ENCODE measurements at regions not wholly inside any gene's neighbourhood (a gene's known extent, or its start where the extent isn't known, plus 50 kb on each side); places are given as distances from the start of the nearest gene placed in this dataset.

GRCh38 chrX:802846-803245 is 172.3 kb downstream of the SHOX start:
- Histone ChIP-seq H3K4me3 (no peak overlapping the region), H3K4me1 (no peaks in the 10 kb centered on the region), H3K9me3 (no peaks in the 10 kb centered on the region), H3K36me3 (no peaks in the 10 kb centered on the region), H3K27ac (no peak overlapping the region), H3K27me3 (no peaks in the 10 kb centered on the region)
- DNase-seq: no peak
- intact Hi-C loops (cut with DNase I): no loop called here
- no CpG with 5 or more reads among the region's 6 CpGs for WGBS (ENCODE audit: insufficient coverage, low coverage, low lambda C conversion rate, missing lambda C conversion rate)
- no peak for TF ChIP-seq POLR2A (IDR thresholded peaks at IDR 0.05)
- ATAC-seq: no peak

- WGBS (ENCODE audit: insufficient coverage, low coverage, low lambda C conversion rate, missing lambda C conversion rate): no CpG with 5 or more reads among the region's 3 CpGs
- Histone ChIP-seq H3K4me1 (no peaks in the 10 kb centered on the region), H3K36me3 (no peaks in the 10 kb centered on the region), H3K27me3 (no peaks in the 10 kb centered on the region), H3K4me3 (no peak overlapping the region), H3K27ac (no peak overlapping the region), H3K9me3 (no peaks in the 10 kb centered on the region)
- intact Hi-C loops (cut with DNase I): no loop called here
- DNase-seq (no peak), ATAC-seq (no peak)
- TF ChIP-seq POLR2A (IDR thresholded peaks at IDR 0.05): no peak
- TF ChIP-seq CTCF (IDR thresholded peaks at IDR 0.05): no peak
Measured at GRCh38 chrX:799808-800207, 169.2 kb downstream of the SHOX start.

- Histone ChIP-seq H3K27ac (no peak overlapping the region), H3K4me3 (no peak overlapping the region), H3K4me1 (no peaks in the 10 kb centered on the region), H3K36me3 (no peaks in the 10 kb centered on the region), H3K9me3 (no peaks in the 10 kb centered on the region), H3K27me3 (no peaks in the 10 kb centered on the region)
- WGBS (ENCODE audit: insufficient coverage, low coverage, low lambda C conversion rate, missing lambda C conversion rate): 63% methylated on average over 5 of the region's 11 CpGs
- ATAC-seq (no peak), DNase-seq (peak in 1 of 3 donors; percentile 6)
- intact Hi-C loops (cut with DNase I): no loop called here
- TF ChIP-seq CTCF (IDR thresholded peaks at IDR 0.05): no peak
- TF ChIP-seq POLR2A (IDR thresholded peaks at IDR 0.05): no peak
Measured at GRCh38 chrX:794311-794710, 163.7 kb downstream of the SHOX start.

GRCh38 chrX:793216-793770 is 162.7 kb downstream of the SHOX start:
- no peaks in the 10 kb centered on the region for H3K4me1 ChIP-seq
- H3K27me3 ChIP-seq: no peaks in the 10 kb centered on the region
- H3K9me3 ChIP-seq: no peaks in the 10 kb centered on the region
- peak in 1 of 3 donors; percentile 11 for DNase-seq
- TF ChIP-seq CTCF (IDR thresholded peaks at IDR 0.05): no peak
- no peak for TF ChIP-seq POLR2A (IDR thresholded peaks at IDR 0.05)
- 38% methylated on average over 8 of the region's 24 CpGs for WGBS (ENCODE audit: insufficient coverage, low coverage, low lambda C conversion rate, missing lambda C conversion rate)
- no peak overlapping the region for H3K4me3 ChIP-seq
- ATAC-seq: no peak
- intact Hi-C loops (cut with DNase I): no loop called here
- H3K27ac ChIP-seq: no peak overlapping the region
- no peaks in the 10 kb centered on the region for H3K36me3 ChIP-seq

GRCh38 chrX:791479-792034 is 161.0 kb downstream of the SHOX start:
- Histone ChIP-seq H3K36me3 (no peaks in the 10 kb centered on the region), H3K9me3 (no peaks in the 10 kb centered on the region), H3K4me1 (no peaks in the 10 kb centered on the region), H3K4me3 (no peak overlapping the region), H3K27ac (no peak overlapping the region), H3K27me3 (no peaks in the 10 kb centered on the region)
- ATAC-seq (no peak), DNase-seq (no peak)
- WGBS (ENCODE audit: insufficient coverage, low coverage, low lambda C conversion rate, missing lambda C conversion rate): 6% methylated on average over 13 of the region's 14 CpGs
- TF ChIP-seq POLR2A (IDR thresholded peaks at IDR 0.05) (no peak), CTCF (IDR thresholded peaks at IDR 0.05) (no peak)
- intact Hi-C loops (cut with DNase I): no loop called here
